GM10266 (cell line): ENCODE measurements at regions not wholly inside any gene's neighbourhood (a gene's known extent, or its start where the extent isn't known, plus 50 kb on each side); places are given as distances from the start of the nearest gene placed in this dataset.

Experiments used
- DNase-seq: peaks from one replicate; pipeline ENCODE4 v3.0.0; 2012; ENCODE audit errors: extremely low spot score
- TF ChIP-seq, protein P1 (sequence below): IDR thresholded peaks from 2 replicates; pipeline ENCODE4 v1.5.1; 2012; ENCODE audit warnings: mild to moderate bottlenecking, low read depth; ENCODE audit not compliant: control insufficient read depth, insufficient read depth; ENCODE audit errors: missing control alignments

- no peak for DNase-seq
- TF ChIP-seq, protein P1, sequence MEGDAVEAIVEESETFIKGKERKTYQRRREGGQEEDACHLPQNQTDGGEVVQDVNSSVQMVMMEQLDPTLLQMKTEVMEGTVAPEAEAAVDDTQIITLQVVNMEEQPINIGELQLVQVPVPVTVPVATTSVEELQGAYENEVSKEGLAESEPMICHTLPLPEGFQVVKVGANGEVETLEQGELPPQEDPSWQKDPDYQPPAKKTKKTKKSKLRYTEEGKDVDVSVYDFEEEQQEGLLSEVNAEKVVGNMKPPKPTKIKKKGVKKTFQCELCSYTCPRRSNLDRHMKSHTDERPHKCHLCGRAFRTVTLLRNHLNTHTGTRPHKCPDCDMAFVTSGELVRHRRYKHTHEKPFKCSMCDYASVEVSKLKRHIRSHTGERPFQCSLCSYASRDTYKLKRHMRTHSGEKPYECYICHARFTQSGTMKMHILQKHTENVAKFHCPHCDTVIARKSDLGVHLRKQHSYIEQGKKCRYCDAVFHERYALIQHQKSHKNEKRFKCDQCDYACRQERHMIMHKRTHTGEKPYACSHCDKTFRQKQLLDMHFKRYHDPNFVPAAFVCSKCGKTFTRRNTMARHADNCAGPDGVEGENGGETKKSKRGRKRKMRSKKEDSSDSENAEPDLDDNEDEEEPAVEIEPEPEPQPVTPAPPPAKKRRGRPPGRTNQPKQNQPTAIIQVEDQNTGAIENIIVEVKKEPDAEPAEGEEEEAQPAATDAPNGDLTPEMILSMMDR: no peak
Observed at GRCh38 chr18:79617511-79618500, 61.8 kb upstream of the CTDP1 start.

GRCh38 chr18:79620576-79621165 is 58.9 kb upstream of the CTDP1 start:
- TF ChIP-seq, protein P1: no peak
- no peak for DNase-seq

DNA sequence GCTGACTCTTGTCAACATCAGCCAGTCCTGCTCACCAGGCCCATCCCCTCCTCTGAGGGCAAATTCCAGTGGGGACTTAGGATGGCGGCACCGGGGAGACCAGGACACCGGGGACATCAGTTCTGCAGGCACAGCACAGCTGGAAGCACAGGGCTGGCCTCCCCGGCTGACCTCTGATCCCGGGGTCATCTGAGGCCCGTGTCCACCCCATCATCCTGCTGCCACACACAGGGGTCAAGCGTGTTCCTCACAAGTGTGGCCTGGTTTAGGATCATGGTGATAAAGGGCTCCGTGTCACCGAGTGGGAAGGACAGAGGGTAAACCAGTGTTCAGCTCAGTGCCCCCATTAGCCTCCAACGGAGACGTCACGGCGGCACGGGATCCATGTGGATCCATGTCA is 58.1 kb upstream of the CTDP1 start:
- no peak for DNase-seq
- TF ChIP-seq, protein P1: no peak

GRCh38 chr18:79622004-79622403 is 57.6 kb upstream of the CTDP1 start:
- TF ChIP-seq, protein P1: no peak

DNA sequence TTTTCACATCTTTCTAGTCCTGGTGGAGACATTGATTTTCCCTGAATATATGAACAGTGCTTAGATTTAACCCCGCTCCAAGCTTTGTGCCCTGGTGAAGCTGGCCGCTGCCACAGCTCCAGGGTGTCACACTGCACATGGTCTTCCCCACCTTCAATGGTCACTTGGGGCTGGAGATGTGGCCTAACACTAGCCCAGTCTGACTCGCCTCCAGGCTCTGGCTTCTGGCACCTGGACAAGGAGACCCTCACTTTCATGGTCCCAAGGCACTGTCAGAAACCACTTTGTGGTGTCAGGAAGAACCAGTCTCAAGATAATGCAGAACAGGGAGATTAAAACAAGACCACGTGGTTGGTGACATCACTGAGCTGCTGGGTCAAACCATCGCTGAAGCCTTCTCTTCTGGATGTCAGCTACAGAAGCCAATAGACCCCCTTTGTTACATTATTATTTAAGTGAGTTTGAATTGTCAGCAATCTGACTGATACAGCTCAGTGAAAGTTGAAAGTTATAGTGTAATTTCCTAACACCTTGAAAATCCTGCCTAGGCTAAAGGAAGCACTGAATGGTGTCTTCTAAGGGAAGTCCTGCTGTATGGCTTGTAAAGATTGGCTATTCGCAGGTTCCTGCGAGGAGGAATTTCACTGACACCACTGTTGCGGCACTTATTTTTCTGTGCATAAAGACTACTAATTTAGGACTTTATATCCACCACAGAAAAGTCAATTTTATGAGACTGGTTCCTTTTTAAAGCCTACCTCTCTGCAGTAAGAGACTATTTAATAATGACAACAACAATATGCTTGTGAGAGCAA is 55.0 kb upstream of the CTDP1 start:
- TF ChIP-seq, protein P1: no peak
- no peak for DNase-seq

More at GRCh38 chr18:79622004-79622403, 57.6 kb upstream of the CTDP1 start:
- DNase-seq: no peak

DNA sequence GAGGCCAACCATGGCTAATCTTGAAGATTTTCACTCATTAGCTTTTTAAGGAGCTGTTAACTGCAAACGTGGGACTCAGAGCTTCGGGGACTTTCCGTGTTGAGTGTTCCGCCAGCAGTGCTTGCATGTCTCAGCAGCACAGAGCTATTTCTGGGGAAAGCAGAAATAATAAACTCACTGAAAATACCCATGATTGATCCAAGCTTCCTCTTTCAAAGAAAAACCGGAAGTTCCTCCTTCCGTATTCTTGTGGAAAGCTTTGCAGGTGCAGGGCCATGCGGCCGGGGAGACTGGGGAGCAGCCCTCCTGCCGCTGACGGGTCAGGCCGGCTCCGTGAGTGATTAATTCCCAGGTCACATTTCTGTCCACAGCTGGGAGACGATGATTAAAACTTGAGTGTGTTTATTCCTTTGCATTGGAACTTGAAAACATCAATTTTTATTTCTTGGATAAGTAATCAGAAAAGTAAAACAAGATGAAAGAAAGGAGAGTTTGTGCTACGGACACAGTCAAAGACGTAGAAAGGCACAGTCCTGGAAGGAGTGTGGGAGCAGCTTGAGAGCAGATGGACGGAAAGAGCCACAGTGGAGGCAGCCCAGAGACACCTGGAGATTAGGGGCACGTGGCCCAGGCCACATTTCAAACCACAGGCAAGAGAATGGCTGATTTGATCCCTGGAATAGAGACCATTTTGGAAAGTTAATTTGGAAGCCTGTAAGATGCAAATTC is 54.2 kb upstream of the CTDP1 start:
- TF ChIP-seq, protein P1: no peak
- DNase-seq: peak; percentile 75
